HG02884 (cell line): ENCODE measurements at regions not wholly inside any gene's neighbourhood (a gene's known extent, or its start where the extent isn't known, plus 50 kb on each side); places are given as distances from the start of the nearest gene placed in this dataset.
"Not testable (repeated sequence)": the region's sequence is repeated elsewhere in the genome, so short reads cannot be mapped to it uniquely, and the experiment has no call there.

Experiments used
- ATAC-seq: cut with Tn5 transposase; IDR thresholded peaks from one replicate; pipeline ENCODE4 v1.9.1; 2021; ENCODE audit warnings: mild to moderate bottlenecking, moderate library complexity; ENCODE audit not compliant: unreplicated experiment

DNA sequence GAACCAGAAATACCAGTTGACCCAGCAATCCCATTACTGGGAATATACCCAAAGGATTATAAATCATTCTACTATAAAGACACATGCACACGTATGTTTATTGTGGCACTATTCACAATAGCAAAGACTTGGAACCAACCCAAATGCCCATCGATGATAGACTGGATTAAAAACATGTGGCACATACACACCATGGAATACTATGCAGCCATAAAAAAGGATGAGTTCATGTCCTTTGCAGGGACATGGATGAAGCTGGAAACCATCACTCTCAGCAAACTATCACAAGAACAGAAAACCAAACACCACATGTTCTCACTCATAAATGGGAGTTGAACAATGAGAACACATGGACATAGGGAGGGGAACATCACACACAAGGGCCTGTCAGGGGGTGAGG, 86.2 kb upstream of the SETMAR start:
- ATAC-seq: not testable (repeated sequence)

- ATAC-seq: no peak
Measured at GRCh38 chr3:4218456-4219226, 84.5 kb upstream of the SETMAR start.

GRCh38 chr3:4219227-4219568, 84.0 kb upstream of the SETMAR start:
- ATAC-seq: no peak

- ATAC-seq: no peak
Measured at GRCh38 chr3:4220065-4220464, 83.1 kb upstream of the SETMAR start.

- no peak for ATAC-seq
Measured at GRCh38 chr3:4222574-4223175, 80.5 kb upstream of the SETMAR start.

DNA sequence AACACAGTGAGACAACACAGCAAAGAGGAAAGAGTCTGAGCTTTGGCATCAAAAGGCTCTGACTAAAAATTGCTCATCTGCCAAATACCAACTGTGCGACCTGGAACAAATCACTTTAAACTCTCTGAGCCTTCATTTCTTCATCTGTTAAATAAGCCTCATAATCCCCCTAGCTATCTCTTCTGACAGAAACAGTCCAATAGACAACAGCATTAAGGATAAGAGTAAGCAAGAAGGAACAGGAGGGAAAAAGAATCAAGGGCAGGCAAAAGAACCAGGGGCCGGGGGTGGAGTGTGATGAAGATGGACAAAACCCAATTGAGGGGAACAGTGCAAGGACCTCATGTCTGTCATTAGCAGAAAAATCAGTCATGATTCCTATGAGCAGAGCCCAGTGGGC, 79.4 kb upstream of the SETMAR start:
- no peak for ATAC-seq

GRCh38 chr3:4224331-4224730, 78.8 kb upstream of the SETMAR start:
- no peak for ATAC-seq

- no peak for ATAC-seq
Measured at GRCh38 chr3:4225005-4225471, 78.1 kb upstream of the SETMAR start.

DNA sequence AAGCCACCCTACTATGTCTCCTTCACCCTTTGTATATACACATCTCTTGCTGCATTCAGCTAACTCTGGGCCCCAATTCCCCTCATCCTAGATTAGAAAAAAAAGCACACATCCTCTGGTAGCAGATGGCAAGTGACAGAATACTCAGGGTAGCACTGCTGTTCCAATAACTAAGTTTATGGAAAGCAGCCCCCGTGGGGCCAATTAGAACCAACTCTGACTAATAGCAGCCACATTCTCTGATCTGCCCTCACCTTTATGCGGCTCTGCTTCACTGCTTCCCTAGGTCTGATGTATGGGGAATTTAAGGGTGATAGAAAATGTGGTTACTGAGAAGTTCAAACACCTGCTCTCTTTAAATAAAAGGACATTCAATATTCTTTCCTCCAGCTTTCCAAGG, 74.9 kb upstream of the SETMAR start:
- ATAC-seq: no peak

- ATAC-seq: no peak
Measured at GRCh38 chr3:4231041-4231440, 72.1 kb upstream of the SETMAR start.

DNA sequence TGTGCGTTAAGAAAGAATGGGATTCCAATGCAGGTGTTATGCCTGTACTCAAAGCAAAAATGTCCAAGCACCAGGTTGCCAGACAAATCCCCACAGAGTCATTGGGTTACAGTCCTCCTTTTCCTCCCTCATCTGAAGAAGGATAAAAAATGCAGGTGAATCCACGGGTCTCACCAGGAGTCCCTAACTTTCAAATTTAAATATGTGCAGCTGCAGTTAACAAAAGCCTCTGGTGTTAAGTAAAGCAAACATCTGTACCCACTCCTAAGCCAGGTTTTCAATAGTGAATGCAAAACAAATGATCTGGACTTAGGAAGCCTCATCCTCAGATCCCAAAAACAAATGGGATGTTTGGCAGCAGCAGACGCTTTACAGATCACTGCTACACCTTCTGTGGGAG, 70.4 kb upstream of the SETMAR start:
- no peak for ATAC-seq

DNA sequence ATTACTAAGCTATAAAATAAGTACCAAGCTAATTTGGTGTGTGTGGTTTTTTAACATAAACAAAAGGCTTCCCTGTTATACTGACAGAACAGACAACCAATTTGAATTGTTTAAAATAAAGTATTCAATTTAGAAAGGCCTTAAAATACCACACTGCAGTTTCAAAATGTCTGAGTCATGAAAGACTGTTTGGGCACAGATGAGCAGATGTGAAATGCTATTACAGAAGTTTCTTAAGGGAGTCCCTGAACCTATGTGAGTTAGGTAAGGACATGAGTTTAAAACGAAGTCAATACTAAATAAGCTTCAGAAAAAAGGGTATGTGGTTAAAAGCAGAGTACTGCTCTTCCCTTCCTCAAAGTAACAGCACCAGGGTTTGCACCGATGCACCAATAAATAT, 69.7 kb upstream of the SETMAR start:
- ATAC-seq: no peak

- no peak for ATAC-seq
Measured at GRCh38 chr3:4234889-4235288, 68.3 kb upstream of the SETMAR start.

DNA sequence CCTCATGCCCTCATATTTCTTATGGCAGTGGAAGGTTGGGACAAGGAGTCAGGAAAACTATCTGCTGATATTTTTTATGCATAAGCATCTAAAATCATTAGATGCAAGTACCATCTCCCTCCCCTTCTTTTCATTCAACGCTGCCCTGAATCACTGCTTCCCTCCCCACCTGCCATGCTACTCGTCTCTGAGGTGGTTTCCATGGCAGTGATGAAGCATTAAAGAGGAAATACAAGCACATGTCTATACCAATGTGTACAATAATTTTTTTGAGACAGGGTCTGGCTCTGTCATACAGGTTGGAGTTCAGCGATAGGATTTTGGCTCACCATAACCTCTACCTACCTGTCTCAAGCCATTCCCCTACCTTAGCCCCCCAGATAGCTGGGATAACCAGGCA, 67.5 kb upstream of the SETMAR start:
- no peak for ATAC-seq

GRCh38 chr3:4241595-4242170, 61.5 kb upstream of the SETMAR start:
- ATAC-seq: no peak

DNA sequence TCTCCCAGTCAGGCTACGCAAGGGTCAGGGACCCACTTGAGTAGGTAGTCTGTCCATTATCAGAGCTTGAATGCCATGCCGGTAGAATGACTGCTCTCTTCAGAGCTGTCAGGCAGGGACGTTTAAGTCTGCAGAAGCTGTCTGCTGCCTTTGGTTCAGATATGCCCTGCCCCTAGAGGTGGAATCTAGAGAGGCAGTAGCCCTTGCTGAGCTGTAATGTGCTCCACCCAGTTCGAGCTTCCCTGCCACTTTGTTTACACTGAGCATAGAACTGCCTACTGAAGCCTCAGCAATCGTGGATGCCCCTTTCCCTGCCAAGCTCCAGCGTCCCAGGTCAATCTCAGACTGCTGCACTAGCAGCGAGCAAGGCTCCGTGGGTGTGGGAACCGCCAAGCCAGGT, 57.5 kb upstream of the SETMAR start:
- no peak for ATAC-seq

DNA sequence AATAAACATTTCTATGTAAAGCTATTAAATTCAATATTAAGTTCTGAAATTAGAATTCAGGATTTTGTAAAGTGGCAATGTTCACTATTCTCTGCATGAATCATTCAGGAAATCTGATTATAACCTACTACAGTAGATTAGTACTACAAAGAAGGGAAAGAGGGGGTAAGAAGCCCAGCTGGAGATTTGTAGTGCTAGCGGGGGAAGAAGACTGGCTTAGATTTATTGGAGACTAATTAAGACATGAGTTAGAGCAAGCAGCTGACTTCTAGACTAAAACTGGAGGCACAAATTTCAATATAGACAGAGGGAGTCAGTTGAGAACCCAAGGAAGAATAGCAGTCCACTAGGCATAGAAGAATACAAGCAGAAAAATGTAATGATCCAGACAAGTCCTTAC, 55.8 kb upstream of the SETMAR start:
- ATAC-seq: no peak

DNA sequence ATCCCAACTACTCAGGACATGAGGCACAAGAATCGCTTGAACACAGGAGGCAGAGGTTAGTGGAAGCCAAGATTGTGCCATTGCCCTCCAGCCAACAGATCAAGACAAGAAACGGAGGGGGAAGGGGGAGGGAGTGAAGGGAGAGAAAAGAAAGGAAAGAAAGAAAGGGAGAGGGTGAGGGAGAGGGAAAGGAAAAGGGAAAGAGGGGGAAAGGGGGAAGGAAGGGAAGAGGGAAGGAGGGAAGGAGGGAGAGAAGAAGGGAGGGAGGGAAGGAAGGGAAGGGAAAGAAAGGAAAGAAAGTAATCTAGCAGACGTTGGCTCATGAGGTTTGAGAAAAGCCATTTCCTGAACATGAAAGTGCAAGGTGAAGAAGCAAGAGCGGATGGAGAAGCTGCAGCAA, 53.1 kb upstream of the SETMAR start:
- ATAC-seq: no peak

DNA sequence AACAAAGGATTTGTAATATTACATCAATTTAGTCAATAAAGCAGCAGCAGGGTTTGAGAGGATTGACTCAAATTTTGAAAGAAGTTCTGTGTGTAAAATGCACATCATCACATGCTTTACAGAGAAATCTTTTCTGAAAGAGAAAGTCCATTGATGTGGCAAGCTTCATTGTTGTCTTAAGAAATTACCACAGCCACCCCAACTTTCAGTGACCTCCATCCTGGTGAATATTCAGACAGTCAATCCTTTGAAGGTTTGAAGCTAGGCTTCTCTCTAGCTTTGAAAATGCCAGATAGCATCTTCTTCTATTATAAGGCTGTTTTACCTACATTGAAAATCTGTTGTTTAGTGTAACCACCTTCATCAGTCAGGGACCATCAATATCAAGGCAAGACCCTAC, 51.8 kb upstream of the SETMAR start:
- ATAC-seq: no peak

GRCh38 chr3:4253072-4253832, 49.9 kb upstream of the SETMAR start:
- not testable (repeated sequence) for ATAC-seq
